Fibroblast of lung (primary cell): ENCODE measurements at regions not wholly inside any gene's neighbourhood (a gene's known extent, or its start where the extent isn't known, plus 50 kb on each side); places are given as distances from the start of the nearest gene placed in this dataset.

Source experiments
- DNase-seq, 2 donors: peaks; one replicate each; pipeline versions ENCODE4 v3.0.0 to v3.0.0-alpha.2; 2010; ENCODE audit warnings: low read depth in 2 of 2
- H2AFZ ChIP-seq: 2 replicates; pipeline ENCODE4 v1.5.1; 2012; ENCODE audit warnings: low read length, control low read depth, inconsistent platforms
- H3K27ac ChIP-seq: 2 replicates; pipeline ENCODE4 v1.5.1; 2011; ENCODE audit warnings: low read length, control low read depth; ENCODE audit not compliant: insufficient read depth
- H3K27me3 ChIP-seq: 2 replicates; pipeline ENCODE4 v1.5.1; 2011; ENCODE audit warnings: mild to moderate bottlenecking, low read length; ENCODE audit not compliant: control insufficient read depth, insufficient read depth
- H3K36me3 ChIP-seq: 2 replicates; pipeline ENCODE4 v1.5.1; 2011; ENCODE audit warnings: low read length; ENCODE audit not compliant: control insufficient read depth, insufficient read depth
- H3K4me1 ChIP-seq: 2 replicates; pipeline ENCODE4 v1.5.1; 2011; ENCODE audit warnings: low read length; ENCODE audit not compliant: control insufficient read depth, insufficient read depth; ENCODE audit errors: extremely low read depth
- H3K4me2 ChIP-seq: 2 replicates; pipeline ENCODE4 v1.5.1; 2011; ENCODE audit warnings: low read length, control low read depth; ENCODE audit not compliant: insufficient read depth; ENCODE audit errors: extremely low read depth
- H3K4me3 ChIP-seq, 4 experiments: fragments of 200-600 bp in 1 of 4; sonication (generic) in 1 of 4; replicated peaks in 1 of 4; 2 replicates each; pipeline ENCODE4 v1.5.1; 2011 to 2016; ENCODE audit warnings: low read length in 4 of 4, low read depth in 3 of 4, mild to moderate bottlenecking in 3 of 4, control low read depth in 2 of 4, inconsistent platforms in 1 of 4, mixed read lengths in 1 of 4; ENCODE audit not compliant: insufficient read depth in 1 of 4; ENCODE audit errors: control extremely low read depth in 1 of 4
- H3K79me2 ChIP-seq: 2 replicates; pipeline ENCODE4 v1.5.1; 2012; ENCODE audit warnings: mild to moderate bottlenecking, low read length, inconsistent platforms; ENCODE audit not compliant: control insufficient read depth, insufficient read depth
- H3K9ac ChIP-seq: 2 replicates; pipeline ENCODE4 v1.5.1; 2011; ENCODE audit warnings: mild to moderate bottlenecking, low read length, control low read depth; ENCODE audit not compliant: insufficient read depth
- H3K9me3 ChIP-seq: 2 replicates; pipeline ENCODE4 v1.5.1; 2012; ENCODE audit warnings: low read depth, low read length; ENCODE audit not compliant: control insufficient read depth, insufficient read depth
- H4K20me1 ChIP-seq: 2 replicates; pipeline ENCODE4 v1.5.1; 2011; ENCODE audit warnings: low read length; ENCODE audit not compliant: control insufficient read depth, insufficient read depth; ENCODE audit errors: extremely low read depth
- EZH2 ChIP-seq: IDR thresholded peaks from 2 replicates; pipeline ENCODE4 v1.5.1; 2012; ENCODE audit warnings: low read length, control low read depth, mild to moderate bottlenecking; ENCODE audit errors: missing control alignments
- TF ChIP-seq, protein P1 (sequence below), 2 donors: IDR thresholded peaks in 1 of 2; conservative IDR thresholded peaks in 1 of 2; 1 replicate in 1 of 2; 2 replicates in 1 of 2; pipeline ENCODE4 v1.5.1; 2011 to 2012; ENCODE audit warnings: low read length in 2 of 2, control low read depth in 1 of 2, inconsistent platforms in 1 of 2, low read depth in 1 of 2, mild to moderate bottlenecking in 1 of 2

DNA sequence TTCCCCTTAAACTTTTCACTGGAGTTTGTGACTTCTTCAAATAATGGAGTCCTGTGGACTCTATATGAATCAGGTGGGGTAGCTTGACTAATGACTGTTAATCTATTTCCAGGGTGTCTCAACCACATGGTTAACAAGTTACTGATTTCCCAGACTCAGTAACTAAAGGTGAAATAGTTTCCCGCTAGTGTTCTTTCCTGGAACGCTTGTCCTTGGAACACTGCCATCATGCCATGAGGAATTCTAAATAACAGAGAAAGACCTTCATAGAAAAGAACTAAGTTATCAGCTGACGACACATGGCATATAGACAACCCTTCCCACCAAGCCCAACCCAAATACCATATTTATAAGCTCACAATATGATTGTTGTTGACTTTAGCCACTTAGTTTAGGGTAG lies 1027.9 kb upstream of the FAM98A start:
- no peaks in the 10 kb centered on the region for H3K27me3 ChIP-seq
- H3K79me2 ChIP-seq: no peaks in the 10 kb centered on the region
- H2AFZ ChIP-seq: no peak overlapping the region
- H3K27ac ChIP-seq: no peak overlapping the region
- DNase-seq: no peak
- H3K9ac ChIP-seq: no peak overlapping the region
- H3K4me2 ChIP-seq: no peak overlapping the region
- H3K36me3 ChIP-seq: no peaks in the 10 kb centered on the region
- no peak overlapping the region for H3K4me3 ChIP-seq
- H4K20me1 ChIP-seq: no peaks in the 10 kb centered on the region
- no peaks in the 10 kb centered on the region for H3K9me3 ChIP-seq
- H3K4me1 ChIP-seq: no peaks in the 10 kb centered on the region
- no peak for TF ChIP-seq EZH2
- TF ChIP-seq, protein P1, sequence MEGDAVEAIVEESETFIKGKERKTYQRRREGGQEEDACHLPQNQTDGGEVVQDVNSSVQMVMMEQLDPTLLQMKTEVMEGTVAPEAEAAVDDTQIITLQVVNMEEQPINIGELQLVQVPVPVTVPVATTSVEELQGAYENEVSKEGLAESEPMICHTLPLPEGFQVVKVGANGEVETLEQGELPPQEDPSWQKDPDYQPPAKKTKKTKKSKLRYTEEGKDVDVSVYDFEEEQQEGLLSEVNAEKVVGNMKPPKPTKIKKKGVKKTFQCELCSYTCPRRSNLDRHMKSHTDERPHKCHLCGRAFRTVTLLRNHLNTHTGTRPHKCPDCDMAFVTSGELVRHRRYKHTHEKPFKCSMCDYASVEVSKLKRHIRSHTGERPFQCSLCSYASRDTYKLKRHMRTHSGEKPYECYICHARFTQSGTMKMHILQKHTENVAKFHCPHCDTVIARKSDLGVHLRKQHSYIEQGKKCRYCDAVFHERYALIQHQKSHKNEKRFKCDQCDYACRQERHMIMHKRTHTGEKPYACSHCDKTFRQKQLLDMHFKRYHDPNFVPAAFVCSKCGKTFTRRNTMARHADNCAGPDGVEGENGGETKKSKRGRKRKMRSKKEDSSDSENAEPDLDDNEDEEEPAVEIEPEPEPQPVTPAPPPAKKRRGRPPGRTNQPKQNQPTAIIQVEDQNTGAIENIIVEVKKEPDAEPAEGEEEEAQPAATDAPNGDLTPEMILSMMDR (conservative IDR thresholded peaks at IDR 0.05 in 1 of 2, IDR thresholded peaks at IDR 0.05 in 1 of 2; ENCODE audit: low read depth in 1 of 2, low read length in 2 of 2): no peak

DNA sequence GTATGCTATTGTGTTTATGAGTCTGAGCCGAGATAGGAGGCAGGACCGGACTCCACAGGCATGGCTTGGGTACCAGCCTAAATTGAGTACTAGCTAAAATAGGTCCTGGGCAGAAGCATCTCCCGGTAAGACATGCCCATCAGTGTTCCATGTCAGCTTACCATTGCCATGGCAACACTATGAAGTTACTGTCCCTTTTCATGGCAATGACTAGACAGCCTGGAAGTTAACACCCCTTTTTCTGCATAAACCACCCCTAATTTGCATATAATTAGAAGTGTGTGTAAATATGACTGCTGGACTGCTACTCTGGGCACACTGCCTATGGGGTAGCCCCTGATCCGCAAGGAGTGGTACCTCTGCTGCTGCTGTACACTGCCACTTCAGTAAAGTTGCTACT lies 1005.1 kb upstream of the FAM98A start:
- TF ChIP-seq, protein P1 (conservative IDR thresholded peaks at IDR 0.05 in 1 of 2, IDR thresholded peaks at IDR 0.05 in 1 of 2; ENCODE audit: low read depth in 1 of 2, low read length in 2 of 2): no peak
- no peak for TF ChIP-seq EZH2
- Histone ChIP-seq H3K4me2 (no peak overlapping the region), H3K4me1 (no peaks in the 10 kb centered on the region), H3K79me2 (no peaks in the 10 kb centered on the region), H3K9ac (no peak overlapping the region), H3K27me3 (no peaks in the 10 kb centered on the region), H3K27ac (no peak overlapping the region), H3K36me3 (no peaks in the 10 kb centered on the region), H3K9me3 (no peaks in the 10 kb centered on the region), H4K20me1 (no peaks in the 10 kb centered on the region), H3K4me3 (no peak overlapping the region), H2AFZ (no peak overlapping the region)
- DNase-seq: no peak

DNA sequence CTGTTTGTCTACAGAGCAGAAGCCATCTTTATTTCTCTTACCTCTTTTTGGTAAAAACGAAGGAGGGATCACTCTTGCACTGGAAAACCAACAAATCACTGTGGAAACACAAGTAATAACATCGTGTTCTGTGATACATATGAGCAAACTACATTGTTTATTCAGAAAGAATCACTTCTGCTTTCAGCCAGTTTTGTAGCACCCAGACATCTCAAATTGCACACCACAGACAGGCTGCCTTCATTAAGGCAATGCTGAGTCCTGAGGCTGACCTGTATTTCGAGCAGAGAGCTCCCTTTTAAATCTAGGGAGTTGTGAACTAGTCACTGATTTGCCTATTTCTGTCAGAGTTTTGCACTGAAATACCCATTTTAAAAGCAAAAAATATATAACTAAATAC lies 1003.2 kb upstream of the FAM98A start:
- Histone ChIP-seq H3K36me3 (no peaks in the 10 kb centered on the region), H2AFZ (no peak overlapping the region), H3K9me3 (no peaks in the 10 kb centered on the region), H3K4me2 (no peak overlapping the region), H3K4me1 (no peaks in the 10 kb centered on the region), H3K27me3 (no peaks in the 10 kb centered on the region), H3K79me2 (no peaks in the 10 kb centered on the region), H4K20me1 (no peaks in the 10 kb centered on the region), H3K27ac (no peak overlapping the region), H3K9ac (no peak overlapping the region), H3K4me3 (no peak overlapping the region)
- no peak for DNase-seq
- no peak for TF ChIP-seq EZH2
- TF ChIP-seq, protein P1 (conservative IDR thresholded peaks at IDR 0.05 in 1 of 2, IDR thresholded peaks at IDR 0.05 in 1 of 2; ENCODE audit: low read depth in 1 of 2, low read length in 2 of 2): no peak
